Tibial nerve (tissue), 4 donors: ENCODE measurements at regions not wholly inside any gene's neighbourhood (a gene's known extent, or its start where the extent isn't known, plus 50 kb on each side); places are given as distances from the start of the nearest gene placed in this dataset.
"Not testable (repeated sequence)": the region's sequence is repeated elsewhere in the genome, so short reads cannot be mapped to it uniquely, and the experiment has no call there.

Source experiments
- DNase-seq, 2 donors: peaks; one replicate each; pipeline ENCODE4 v3.0.0-alpha.2; 2019; ENCODE audit warnings: low spot score in 2 of 2
- H3K27ac ChIP-seq, 4 donors: fragments of 200-600 bp; sonication (generic) in 3 of 4; one replicate each; pipeline ENCODE4 v1.5.1; 2017 to 2019; ENCODE audit warnings: mild to moderate bottlenecking in 1 of 4
- H3K27me3 ChIP-seq, 2 donors: fragments of 200-600 bp; sonication (generic) in 1 of 2; one replicate each; pipeline versions ENCODE4 v1.5.1 to v1.6.0; 2017 to 2019
- H3K36me3 ChIP-seq, 3 donors: fragments of 200-600 bp; sonication (generic); one replicate each; pipeline ENCODE4 v1.5.1; 2018 to 2019
- H3K4me1 ChIP-seq, 4 donors: fragments of 200-600 bp; sonication (generic) in 3 of 4; one replicate each; pipeline ENCODE4 v1.5.1; 2017 to 2019
- H3K4me3 ChIP-seq, 4 donors: fragments of 200-600 bp; sonication (generic) in 3 of 4; one replicate each; pipeline ENCODE4 v1.5.1; 2017 to 2019; ENCODE audit warnings: mild to moderate bottlenecking in 1 of 4, moderate library complexity in 1 of 4
- H3K9me3 ChIP-seq, 4 donors: fragments of 200-600 bp; sonication (generic) in 3 of 4; one replicate each; pipeline ENCODE4 v1.5.1; 2017 to 2019
- EP300 ChIP-seq, 2 donors: sonication (generic); formaldehyde crosslinking; IDR thresholded peaks; one replicate each; pipeline ENCODE4 v1.6.1; 2017; ENCODE audit warnings: antibody characterized with exemption in 2 of 2, mild to moderate bottlenecking in 1 of 2
- POLR2A ChIP-seq, 2 donors: fragments of 450-650 bp; IDR thresholded peaks; one replicate each; pipeline ENCODE4 v1.6.1; 2017; ENCODE audit warnings: antibody characterized with exemption in 2 of 2, mild to moderate bottlenecking in 2 of 2, moderate library complexity in 2 of 2
- WGBS, 2 donors: methylation state at CpG; one replicate each; pipeline ENCODE4 v1.1.5; 2018; 5-methylcytosine and 5-hydroxymethylcytosine counted together
- TF ChIP-seq, protein P1 (sequence below), 5 experiments: fragments of 200-600 bp in 3 of 5; fragments of 450-650 bp in 2 of 5; sonication (generic) in 3 of 5; IDR thresholded peaks; one replicate each; pipeline ENCODE4 v1.5.1; 2016 to 2019; ENCODE audit warnings: antibody characterized with exemption in 5 of 5, mild to moderate bottlenecking in 3 of 5, moderate library complexity in 2 of 5

GRCh38 chr22:23500508-23501260, 79.4 kb downstream of the IGLL1 start:
- Histone ChIP-seq H3K4me1 (peaks cover 0 to 7% (median 0%) of the 10 kb centered on the region in 4 donors), H3K27me3 (no peaks in the 10 kb centered on the region), H3K9me3 (no peaks in the 10 kb centered on the region), H3K27ac (no peak overlapping the region), H3K4me3 (no peak overlapping the region), H3K36me3 (no peaks in the 10 kb centered on the region)
- DNase-seq = no peak
- TF ChIP-seq, protein P1, sequence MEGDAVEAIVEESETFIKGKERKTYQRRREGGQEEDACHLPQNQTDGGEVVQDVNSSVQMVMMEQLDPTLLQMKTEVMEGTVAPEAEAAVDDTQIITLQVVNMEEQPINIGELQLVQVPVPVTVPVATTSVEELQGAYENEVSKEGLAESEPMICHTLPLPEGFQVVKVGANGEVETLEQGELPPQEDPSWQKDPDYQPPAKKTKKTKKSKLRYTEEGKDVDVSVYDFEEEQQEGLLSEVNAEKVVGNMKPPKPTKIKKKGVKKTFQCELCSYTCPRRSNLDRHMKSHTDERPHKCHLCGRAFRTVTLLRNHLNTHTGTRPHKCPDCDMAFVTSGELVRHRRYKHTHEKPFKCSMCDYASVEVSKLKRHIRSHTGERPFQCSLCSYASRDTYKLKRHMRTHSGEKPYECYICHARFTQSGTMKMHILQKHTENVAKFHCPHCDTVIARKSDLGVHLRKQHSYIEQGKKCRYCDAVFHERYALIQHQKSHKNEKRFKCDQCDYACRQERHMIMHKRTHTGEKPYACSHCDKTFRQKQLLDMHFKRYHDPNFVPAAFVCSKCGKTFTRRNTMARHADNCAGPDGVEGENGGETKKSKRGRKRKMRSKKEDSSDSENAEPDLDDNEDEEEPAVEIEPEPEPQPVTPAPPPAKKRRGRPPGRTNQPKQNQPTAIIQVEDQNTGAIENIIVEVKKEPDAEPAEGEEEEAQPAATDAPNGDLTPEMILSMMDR (IDR thresholded peaks at IDR 0.05) = no peak
- no peak for TF ChIP-seq POLR2A (IDR thresholded peaks at IDR 0.05)
- TF ChIP-seq EP300 (IDR thresholded peaks at IDR 0.05) = no peak
- WGBS, 2 donors = 53 to 63% methylated on average over 10 to 12 of the region's 13 CpGs

- Histone ChIP-seq H3K27ac (no peak overlapping the region), H3K27me3 (no peaks in the 10 kb centered on the region), H3K4me1 (peaks cover 0 to 7% (median 0%) of the 10 kb centered on the region in 4 donors), H3K4me3 (no peak overlapping the region), H3K36me3 (no peaks in the 10 kb centered on the region), H3K9me3 (no peaks in the 10 kb centered on the region)
- TF ChIP-seq, protein P1 (IDR thresholded peaks at IDR 0.05) = no peak
- TF ChIP-seq POLR2A (IDR thresholded peaks at IDR 0.05) (no peak), EP300 (IDR thresholded peaks at IDR 0.05) (no peak)
- DNase-seq = no peak
- 79 to 83% methylated on average over 8 of the region's 8 CpGs for WGBS, 2 donors
Measured at GRCh38 chr22:23499845-23500500, 80.1 kb downstream of the IGLL1 start.

DNA sequence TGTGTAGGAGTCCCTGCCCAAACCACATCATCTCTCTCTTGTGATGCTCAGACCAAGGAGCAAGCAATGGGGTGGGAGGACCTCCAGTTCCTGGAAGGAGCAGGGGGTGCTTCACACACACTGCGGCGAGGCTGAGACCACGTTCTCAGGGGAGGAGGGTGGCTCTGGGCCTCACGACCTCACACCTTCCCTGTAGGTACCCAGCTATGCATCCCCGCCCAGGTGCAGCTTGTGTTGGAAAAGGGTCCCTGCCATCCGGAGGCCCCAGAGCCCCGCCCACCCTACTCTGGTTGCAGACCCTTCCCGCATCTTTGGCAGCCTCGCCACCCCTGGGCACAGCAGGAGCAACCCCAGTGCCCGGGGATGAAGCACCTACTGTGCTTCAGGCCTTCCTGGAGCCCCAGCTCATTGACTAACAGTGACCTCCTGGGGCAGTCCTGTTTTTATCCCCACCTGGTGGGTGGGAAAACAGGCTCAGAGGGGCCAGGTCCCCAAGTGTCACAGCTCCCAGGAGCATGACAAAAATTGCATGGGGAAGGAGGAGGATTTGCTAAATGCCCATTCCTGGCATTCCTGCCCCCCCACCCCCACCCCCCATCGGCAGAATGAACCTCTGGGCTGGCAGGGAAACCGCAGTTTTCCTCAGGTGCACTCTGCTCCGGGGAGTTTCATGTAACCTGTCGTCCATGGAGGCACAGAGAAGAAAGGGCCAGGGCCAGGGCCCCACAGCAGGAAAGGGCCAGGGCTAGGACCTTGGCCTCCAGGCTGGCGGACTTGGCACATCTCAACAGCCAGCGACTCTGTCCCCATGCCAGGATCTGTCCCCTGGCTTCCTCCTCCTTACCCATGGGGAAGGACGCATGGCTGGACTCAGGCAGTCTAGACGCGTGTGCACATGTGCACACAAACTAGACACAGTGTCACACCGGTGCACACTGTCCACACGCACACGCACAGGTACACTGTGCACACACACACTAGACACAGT, 81.0 kb downstream of the IGLL1 start:
- no peaks in the 10 kb centered on the region for H3K9me3 ChIP-seq
- TF ChIP-seq, protein P1 (IDR thresholded peaks at IDR 0.05) = no peak
- TF ChIP-seq POLR2A (IDR thresholded peaks at IDR 0.05) (no peak), EP300 (IDR thresholded peaks at IDR 0.05) (no peak)
- DNase-seq = no peak
- no peaks in the 10 kb centered on the region for H3K36me3 ChIP-seq
- no peak overlapping the region for H3K27ac ChIP-seq
- no peaks in the 10 kb centered on the region for H3K27me3 ChIP-seq
- no peak overlapping the region for H3K4me3 ChIP-seq
- no peaks in the 10 kb centered on the region for H3K4me1 ChIP-seq
- 65 to 67% methylated on average over 19 to 21 of the region's 22 CpGs for WGBS, 2 donors

DNA sequence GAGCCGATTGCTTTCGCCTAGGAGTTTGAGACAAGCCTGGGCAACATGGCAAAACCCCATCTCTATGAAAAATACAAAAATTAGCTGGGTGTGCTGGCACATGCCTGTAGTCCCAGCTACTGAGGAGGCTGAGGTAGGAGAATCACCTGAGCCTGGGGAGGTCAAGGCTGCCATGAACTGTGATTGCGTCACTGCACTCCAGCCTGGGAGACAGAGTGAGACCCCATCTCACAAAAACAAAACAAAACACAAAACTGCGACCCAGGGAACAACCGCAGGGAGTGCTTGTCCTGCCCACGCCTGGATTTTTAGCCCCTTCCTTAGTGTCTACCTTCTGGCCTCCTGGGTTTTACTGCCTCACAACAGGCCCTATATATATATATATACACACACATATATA, 82.2 kb downstream of the IGLL1 start:
- H3K9me3 ChIP-seq, DNase-seq, H3K4me3 ChIP-seq, H3K27me3 ChIP-seq, H3K36me3 ChIP-seq, H3K27ac ChIP-seq, H3K4me1 ChIP-seq: not testable (repeated sequence)
- 90% methylated on average over 6 of the region's 6 CpGs for WGBS, 2 donors

GRCh38 chr22:23497016-23497885, 82.8 kb downstream of the IGLL1 start:
- WGBS, 2 donors = 93 to 94% methylated on average over 6 of the region's 6 CpGs
- no peak overlapping the region for H3K27ac ChIP-seq

More at GRCh38 chr22:23497016-23497885, 82.8 kb downstream of the IGLL1 start:
- H3K4me3 ChIP-seq = no peak overlapping the region
- H3K9me3 ChIP-seq = no peaks in the 10 kb centered on the region
- no peaks in the 10 kb centered on the region for H3K27me3 ChIP-seq
- H3K36me3 ChIP-seq = no peaks in the 10 kb centered on the region
- DNase-seq = no peak
- no peaks in the 10 kb centered on the region for H3K4me1 ChIP-seq
- no peak for TF ChIP-seq EP300 (IDR thresholded peaks at IDR 0.05)
- no peak for TF ChIP-seq POLR2A (IDR thresholded peaks at IDR 0.05)
- TF ChIP-seq, protein P1 (IDR thresholded peaks at IDR 0.05) = no peak
